Fibroblast of lung (primary cell): ENCODE measurements at regions not wholly inside any gene's neighbourhood (a gene's known extent, or its start where the extent isn't known, plus 50 kb on each side); places are given as distances from the start of the nearest gene placed in this dataset.
A peak's percentile ranks its signal among the peaks of the same experiment; 100 is the strongest.

Source experiments
- DNase-seq, 2 donors: peaks; one replicate each; pipeline versions ENCODE4 v3.0.0 to v3.0.0-alpha.2; 2010; ENCODE audit warnings: low read depth in 2 of 2
- H2AFZ ChIP-seq: 2 replicates; pipeline ENCODE4 v1.5.1; 2012; ENCODE audit warnings: low read length, control low read depth, inconsistent platforms
- H3K27ac ChIP-seq: 2 replicates; pipeline ENCODE4 v1.5.1; 2011; ENCODE audit warnings: low read length, control low read depth; ENCODE audit not compliant: insufficient read depth
- H3K27me3 ChIP-seq: 2 replicates; pipeline ENCODE4 v1.5.1; 2011; ENCODE audit warnings: mild to moderate bottlenecking, low read length; ENCODE audit not compliant: control insufficient read depth, insufficient read depth
- H3K36me3 ChIP-seq: 2 replicates; pipeline ENCODE4 v1.5.1; 2011; ENCODE audit warnings: low read length; ENCODE audit not compliant: control insufficient read depth, insufficient read depth
- H3K4me1 ChIP-seq: 2 replicates; pipeline ENCODE4 v1.5.1; 2011; ENCODE audit warnings: low read length; ENCODE audit not compliant: control insufficient read depth, insufficient read depth; ENCODE audit errors: extremely low read depth
- H3K4me2 ChIP-seq: 2 replicates; pipeline ENCODE4 v1.5.1; 2011; ENCODE audit warnings: low read length, control low read depth; ENCODE audit not compliant: insufficient read depth; ENCODE audit errors: extremely low read depth
- H3K4me3 ChIP-seq, 4 experiments: fragments of 200-600 bp in 1 of 4; sonication (generic) in 1 of 4; replicated peaks in 1 of 4; 2 replicates each; pipeline ENCODE4 v1.5.1; 2011 to 2016; ENCODE audit warnings: low read length in 4 of 4, low read depth in 3 of 4, mild to moderate bottlenecking in 3 of 4, control low read depth in 2 of 4, inconsistent platforms in 1 of 4, mixed read lengths in 1 of 4; ENCODE audit not compliant: insufficient read depth in 1 of 4; ENCODE audit errors: control extremely low read depth in 1 of 4
- H3K79me2 ChIP-seq: 2 replicates; pipeline ENCODE4 v1.5.1; 2012; ENCODE audit warnings: mild to moderate bottlenecking, low read length, inconsistent platforms; ENCODE audit not compliant: control insufficient read depth, insufficient read depth
- H3K9ac ChIP-seq: 2 replicates; pipeline ENCODE4 v1.5.1; 2011; ENCODE audit warnings: mild to moderate bottlenecking, low read length, control low read depth; ENCODE audit not compliant: insufficient read depth
- H3K9me3 ChIP-seq: 2 replicates; pipeline ENCODE4 v1.5.1; 2012; ENCODE audit warnings: low read depth, low read length; ENCODE audit not compliant: control insufficient read depth, insufficient read depth
- H4K20me1 ChIP-seq: 2 replicates; pipeline ENCODE4 v1.5.1; 2011; ENCODE audit warnings: low read length; ENCODE audit not compliant: control insufficient read depth, insufficient read depth; ENCODE audit errors: extremely low read depth
- CTCF ChIP-seq, 2 donors: IDR thresholded peaks in 1 of 2; conservative IDR thresholded peaks in 1 of 2; 1 replicate in 1 of 2; 2 replicates in 1 of 2; pipeline ENCODE4 v1.5.1; 2011 to 2012; ENCODE audit warnings: low read length in 2 of 2, control low read depth in 1 of 2, inconsistent platforms in 1 of 2, low read depth in 1 of 2, mild to moderate bottlenecking in 1 of 2
- EZH2 ChIP-seq: IDR thresholded peaks from 2 replicates; pipeline ENCODE4 v1.5.1; 2012; ENCODE audit warnings: low read length, control low read depth, mild to moderate bottlenecking; ENCODE audit errors: missing control alignments

- H3K9me3 ChIP-seq: no peaks in the 10 kb centered on the region
Measured at GRCh38 chr9:109950710-109951443, 170.9 kb downstream of the PALM2AKAP2 start.

GRCh38 chr9:109953300-109953699 lies 173.3 kb downstream of the PALM2AKAP2 start:
- H3K79me2 ChIP-seq: no peaks in the 10 kb centered on the region
- DNase-seq: no peak
- no peak overlapping the region for H3K27ac ChIP-seq
- TF ChIP-seq EZH2 (no peak), CTCF (conservative IDR thresholded peaks at IDR 0.05 in 1 of 2, IDR thresholded peaks at IDR 0.05 in 1 of 2; ENCODE audit: low read depth in 1 of 2, low read length in 2 of 2) (no peak)
- no peaks in the 10 kb centered on the region for H3K36me3 ChIP-seq
- H3K4me3 ChIP-seq: no peak overlapping the region
- H3K9ac ChIP-seq: no peak overlapping the region
- H3K4me1 ChIP-seq: peaks cover 8% of the 10 kb centered on the region
- no peaks in the 10 kb centered on the region for H3K9me3 ChIP-seq
- H3K4me2 ChIP-seq: no peak overlapping the region
- no peak overlapping the region for H2AFZ ChIP-seq
- no peaks in the 10 kb centered on the region for H3K27me3 ChIP-seq
- no peaks in the 10 kb centered on the region for H4K20me1 ChIP-seq

More at GRCh38 chr9:109950710-109951443, 170.9 kb downstream of the PALM2AKAP2 start:
- Histone ChIP-seq H3K9ac (no peak overlapping the region), H3K36me3 (no peaks in the 10 kb centered on the region), H3K4me2 (no peak overlapping the region), H3K4me3 (no peak overlapping the region), H2AFZ (no peak overlapping the region), H3K4me1 (no peaks in the 10 kb centered on the region), H4K20me1 (no peaks in the 10 kb centered on the region), H3K27me3 (no peaks in the 10 kb centered on the region), H3K27ac (no peak overlapping the region), H3K79me2 (no peaks in the 10 kb centered on the region)
- DNase-seq: no peak
- TF ChIP-seq EZH2: no peak
- no peak for TF ChIP-seq CTCF (conservative IDR thresholded peaks at IDR 0.05 in 1 of 2, IDR thresholded peaks at IDR 0.05 in 1 of 2; ENCODE audit: low read depth in 1 of 2, low read length in 2 of 2)

- no peak overlapping the region for H3K4me3 ChIP-seq
- no peaks in the 10 kb centered on the region for H4K20me1 ChIP-seq
- H3K27ac ChIP-seq: no peak overlapping the region
- H3K9me3 ChIP-seq: no peaks in the 10 kb centered on the region
- H3K4me2 ChIP-seq: no peak overlapping the region
- H2AFZ ChIP-seq: no peak overlapping the region
- H3K4me1 ChIP-seq: peaks cover 8% of the 10 kb centered on the region
- no peaks in the 10 kb centered on the region for H3K27me3 ChIP-seq
- no peaks in the 10 kb centered on the region for H3K36me3 ChIP-seq
- H3K79me2 ChIP-seq: no peaks in the 10 kb centered on the region
- no peak overlapping the region for H3K9ac ChIP-seq
- no peak for TF ChIP-seq EZH2
- peak in 1 of 2 donors; percentile 6 for TF ChIP-seq CTCF (conservative IDR thresholded peaks at IDR 0.05 in 1 of 2, IDR thresholded peaks at IDR 0.05 in 1 of 2; ENCODE audit: low read depth in 1 of 2, low read length in 2 of 2)
- no peak for DNase-seq
Measured at GRCh38 chr9:109953813-109954497, 174.0 kb downstream of the PALM2AKAP2 start.
